GM19025 (cell line): ENCODE measurements at regions not wholly inside any gene's neighbourhood (a gene's known extent, or its start where the extent isn't known, plus 50 kb on each side); places are given as distances from the start of the nearest gene placed in this dataset.
"Not testable (repeated sequence)": the region's sequence is repeated elsewhere in the genome, so short reads cannot be mapped to it uniquely, and the experiment has no call there.

Source experiments
- ATAC-seq: cut with Tn5 transposase; IDR thresholded peaks from one replicate; pipeline ENCODE4 v1.9.1; 2021; ENCODE audit warnings: mild to moderate bottlenecking, low read depth, moderate library complexity; ENCODE audit not compliant: unreplicated experiment

DNA sequence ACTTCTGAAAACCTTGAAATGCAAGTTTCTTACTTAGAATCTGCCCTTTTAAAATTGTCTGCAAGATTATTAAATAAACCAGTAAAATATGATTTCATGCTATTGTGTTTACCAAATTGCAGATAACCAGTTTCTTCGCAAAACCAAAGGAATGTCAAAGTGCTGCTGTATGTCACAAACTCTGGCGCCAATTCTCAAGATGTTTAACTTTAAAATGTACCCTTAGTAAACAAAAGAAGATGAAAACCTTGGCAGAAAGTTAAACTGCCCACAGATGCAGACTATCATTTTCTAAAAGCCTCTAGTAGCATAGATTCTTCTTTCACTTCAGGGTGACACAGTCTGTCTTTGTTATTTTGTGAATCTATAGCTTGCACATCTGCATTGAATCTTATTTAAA is 189.2 kb downstream of the SLITRK6 start:
- ATAC-seq, result no peak

DNA sequence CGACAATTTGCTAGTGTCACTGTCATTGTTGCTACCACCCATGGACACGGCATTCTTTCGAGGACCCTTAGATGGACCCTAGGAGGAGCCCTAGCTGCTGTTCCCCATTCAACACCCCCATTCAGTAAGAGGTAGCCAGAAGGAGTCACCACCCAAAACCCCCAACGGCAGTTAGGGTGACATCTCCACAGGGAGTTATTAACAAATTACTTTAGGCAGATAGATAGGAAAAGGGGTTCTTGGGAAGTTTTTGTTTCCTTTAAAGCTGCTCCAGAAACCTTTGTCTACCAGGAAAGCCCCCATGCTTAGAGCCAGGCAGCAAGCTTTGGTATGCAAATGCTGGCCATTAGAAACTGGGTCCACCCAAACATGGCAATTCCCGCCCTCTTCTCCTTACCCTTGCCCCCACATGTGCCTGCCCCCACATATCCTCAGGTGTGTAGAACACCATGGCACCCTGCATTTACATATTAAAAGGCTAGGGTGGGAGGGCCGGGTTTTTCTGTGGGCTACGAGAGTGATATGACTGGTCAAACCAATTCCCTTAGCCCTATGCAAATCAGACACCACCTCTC is 190.9 kb downstream of the SLITRK6 start:
- ATAC-seq, result no peak

DNA sequence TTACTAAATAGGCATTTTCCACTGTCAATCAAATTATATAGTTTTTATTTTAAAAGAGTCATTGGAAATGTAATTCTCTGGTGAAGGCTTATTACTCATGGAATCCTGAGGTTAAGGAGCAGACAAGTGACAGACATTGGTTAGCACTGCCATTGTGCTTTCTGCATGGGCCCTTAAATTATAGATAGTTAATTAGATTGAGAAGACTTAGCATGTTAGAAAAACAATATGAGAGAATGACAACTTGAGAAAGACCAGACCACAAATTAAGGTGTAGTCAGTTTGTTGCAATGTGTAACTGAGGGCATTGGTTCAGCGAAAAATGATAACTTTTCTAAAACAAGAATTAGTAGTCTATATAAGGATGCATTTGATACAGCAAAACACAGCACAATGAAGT is 195.5 kb downstream of the SLITRK6 start:
- no peak for ATAC-seq

DNA sequence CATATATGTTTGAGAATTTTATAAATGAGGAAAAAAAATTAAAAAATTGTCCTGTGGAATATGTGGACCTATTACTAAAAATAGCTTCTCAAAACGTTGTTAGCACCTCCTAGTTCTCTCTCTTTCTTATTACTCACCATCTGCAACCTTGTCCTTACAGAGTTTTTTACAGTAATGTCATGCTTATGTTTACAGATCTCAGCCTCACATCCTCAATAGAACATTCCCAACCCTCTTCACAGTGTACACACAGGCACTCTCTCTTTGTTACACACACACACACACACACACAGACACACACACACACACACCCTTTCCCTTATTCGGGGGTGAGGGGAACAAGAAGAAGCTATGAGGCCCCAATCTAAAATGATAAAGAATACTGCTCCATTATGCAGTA is 197.7 kb downstream of the SLITRK6 start:
- no peak for ATAC-seq

DNA sequence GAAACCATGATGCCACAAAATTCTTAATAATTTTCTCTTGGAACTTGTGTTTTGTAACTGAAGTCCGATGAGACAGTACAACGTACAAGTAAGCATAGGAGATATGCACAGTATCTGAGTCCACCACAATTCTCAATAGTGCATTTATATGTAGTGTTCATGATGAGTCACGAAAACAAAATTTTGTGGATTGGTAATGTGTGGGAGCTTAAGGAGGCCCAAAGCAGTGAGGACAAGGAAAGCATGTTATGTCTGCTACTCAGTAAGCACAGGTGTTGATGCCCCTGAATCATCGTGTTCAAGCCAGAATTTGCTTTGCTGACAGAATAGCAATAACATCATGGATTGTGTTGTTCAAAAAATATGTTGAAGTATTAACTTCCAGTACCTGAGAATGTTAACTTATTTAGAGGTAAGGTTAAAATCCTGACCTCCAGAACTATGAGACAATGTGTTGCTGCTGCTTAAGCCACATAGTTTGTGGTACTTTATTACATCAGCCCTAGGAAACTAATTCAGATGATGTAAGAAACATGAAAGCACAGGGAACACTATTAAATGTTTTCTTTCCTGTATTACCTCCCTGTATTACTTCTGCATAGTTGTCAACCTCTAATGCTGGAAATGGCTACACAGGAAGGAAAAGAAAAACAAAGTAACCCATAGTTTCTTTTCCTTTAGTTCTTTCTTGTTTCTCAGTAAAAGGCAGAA is 201.3 kb downstream of the SLITRK6 start:
- ATAC-seq, result no peak

DNA sequence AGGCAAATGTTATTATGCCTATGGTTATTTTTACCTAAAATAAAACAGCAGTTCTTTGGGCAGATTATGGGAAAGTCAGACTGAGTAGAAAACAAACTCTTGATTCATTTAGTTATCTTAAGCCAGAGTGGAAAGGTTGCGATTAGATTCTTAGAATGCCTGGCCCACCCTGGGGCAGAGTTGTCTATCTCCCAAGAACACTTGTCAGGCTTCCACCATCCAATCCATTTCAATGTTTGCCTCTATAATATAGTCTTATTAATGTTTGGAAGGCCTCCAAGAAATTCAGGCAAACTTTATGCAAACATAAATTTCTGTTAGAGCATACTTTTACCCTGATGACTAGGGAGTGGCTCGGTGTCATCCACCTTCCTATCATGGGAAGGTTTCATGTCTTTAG is 207.0 kb downstream of the SLITRK6 start:
- no peak for ATAC-seq

DNA sequence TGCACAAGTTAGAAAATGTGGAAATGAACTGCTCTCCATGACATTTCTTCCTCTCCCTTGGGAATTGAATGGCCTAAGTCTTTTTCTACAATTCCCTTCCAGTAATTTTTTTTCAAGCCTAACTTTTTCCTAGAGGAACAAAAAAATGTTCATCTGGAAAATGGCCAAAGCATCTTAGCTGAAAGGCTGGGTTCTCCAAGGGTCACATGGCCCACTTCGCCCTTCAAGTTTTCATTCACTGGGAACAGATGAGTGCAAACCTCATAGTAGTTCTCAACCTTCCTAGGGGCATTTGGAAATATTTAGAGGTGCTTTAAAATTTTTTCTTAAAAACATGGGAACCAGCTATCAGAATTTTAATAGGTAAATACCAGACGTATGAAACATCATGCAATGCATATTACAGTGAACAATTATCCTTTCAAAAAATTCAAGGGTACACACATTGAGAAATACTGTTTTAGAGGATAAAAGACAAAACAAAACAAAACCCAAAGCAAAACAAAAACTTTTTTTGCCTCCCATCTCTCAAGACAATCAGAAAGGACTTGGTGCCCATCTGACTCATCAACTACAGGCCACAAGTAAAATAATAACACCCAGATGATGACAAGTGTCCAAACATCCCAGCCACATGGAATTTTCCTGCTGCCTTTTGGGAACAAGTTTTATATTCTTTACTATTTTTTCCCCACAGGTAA is 208.8 kb downstream of the SLITRK6 start:
- ATAC-seq, result no peak

DNA sequence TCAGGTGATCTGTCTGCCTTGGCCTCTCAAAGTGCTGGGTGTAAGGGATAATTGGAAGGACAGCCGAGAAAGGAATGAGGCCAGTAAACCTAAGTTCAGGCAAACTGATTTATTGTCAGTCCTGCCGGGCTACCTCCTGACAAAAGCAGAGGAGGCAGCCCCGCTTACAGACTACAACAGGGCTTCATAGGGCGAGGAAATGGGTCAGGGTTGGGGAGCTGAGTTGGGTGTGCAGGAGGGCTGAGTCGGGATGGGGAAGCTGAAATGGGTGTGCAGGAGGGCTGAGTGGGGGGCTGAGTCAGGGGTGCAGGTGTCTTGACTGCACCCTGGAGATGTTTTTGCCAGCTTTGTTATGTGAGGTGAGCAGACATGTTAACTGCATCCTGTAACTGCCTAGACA is 210.2 kb downstream of the SLITRK6 start:
- ATAC-seq, result no peak

DNA sequence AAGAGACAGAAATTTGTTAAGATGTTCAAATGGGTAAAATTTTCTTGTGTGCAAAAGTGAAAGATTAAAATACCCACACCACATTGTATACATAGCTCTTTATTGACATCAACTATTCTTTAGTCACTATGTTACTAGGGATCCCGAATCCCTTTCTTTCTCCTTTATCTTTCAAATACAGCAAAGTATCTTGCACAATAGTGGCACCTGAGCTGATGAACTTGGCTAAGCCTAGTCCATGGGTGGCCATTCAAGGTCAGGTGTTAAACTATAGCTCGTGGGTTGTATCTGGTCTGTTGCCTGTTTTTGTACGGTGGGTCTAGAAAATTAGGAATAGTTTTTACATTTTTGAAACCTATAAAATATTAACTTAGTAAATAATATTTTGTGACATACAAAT is 210.9 kb downstream of the SLITRK6 start:
- ATAC-seq, result no peak

DNA sequence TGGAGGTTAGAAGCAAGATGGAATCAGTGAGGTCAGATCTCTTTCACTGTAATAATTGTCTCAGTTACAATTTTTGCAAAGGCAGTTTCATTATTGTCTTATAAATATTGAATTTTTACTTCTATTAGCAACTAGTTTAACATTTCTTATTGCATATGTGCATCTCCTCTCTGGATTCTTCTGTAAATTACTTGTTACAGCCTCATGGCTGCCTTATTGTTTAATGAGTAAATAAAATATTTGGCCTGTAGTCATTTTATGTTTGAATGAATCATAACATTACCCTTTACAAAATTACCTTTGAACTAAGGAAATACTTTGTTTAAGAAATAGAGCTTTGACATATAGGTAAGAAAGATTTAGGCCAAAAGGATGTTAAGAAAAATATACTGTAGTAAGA is 212.4 kb downstream of the SLITRK6 start:
- no peak for ATAC-seq

DNA sequence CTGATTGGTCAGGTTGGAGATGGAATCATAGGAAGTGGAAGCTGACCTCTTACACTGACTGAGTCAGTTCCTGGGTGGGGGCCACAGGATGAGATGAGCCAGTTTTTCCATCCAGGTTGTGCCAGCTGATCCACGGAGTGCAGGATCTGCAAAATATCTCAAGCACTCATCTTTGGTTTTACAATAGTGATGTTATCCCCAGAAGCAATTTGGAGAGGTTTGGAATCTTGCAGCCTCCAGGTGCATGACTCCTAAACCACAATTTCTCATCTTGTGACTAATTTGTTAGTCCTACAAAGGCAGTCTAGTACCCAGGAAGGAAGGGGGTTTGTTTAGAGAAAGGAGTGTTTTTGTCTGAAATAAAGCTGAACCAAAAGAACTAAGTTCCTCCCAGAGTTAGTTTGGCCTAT is 212.8 kb downstream of the SLITRK6 start:
- ATAC-seq, result no peak

DNA sequence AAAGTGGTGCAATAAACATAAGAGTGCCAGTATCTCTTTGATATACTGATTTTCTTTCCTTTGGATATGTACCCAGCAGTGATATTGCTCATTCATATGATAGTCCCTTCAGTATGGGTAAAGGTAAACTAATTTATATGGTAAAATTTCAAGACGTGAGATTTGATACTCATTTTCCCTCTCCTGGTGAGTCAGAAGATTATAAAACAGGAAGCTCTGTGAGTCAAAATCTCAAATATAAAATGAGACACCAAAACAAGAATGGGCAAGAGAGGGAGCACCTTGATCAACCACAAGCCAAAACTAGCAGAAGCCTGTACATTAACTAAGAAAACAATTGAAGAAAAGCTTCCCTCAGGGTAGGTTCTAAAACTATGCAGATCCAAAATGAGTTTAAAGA is 216.3 kb downstream of the SLITRK6 start:
- ATAC-seq, result no peak

DNA sequence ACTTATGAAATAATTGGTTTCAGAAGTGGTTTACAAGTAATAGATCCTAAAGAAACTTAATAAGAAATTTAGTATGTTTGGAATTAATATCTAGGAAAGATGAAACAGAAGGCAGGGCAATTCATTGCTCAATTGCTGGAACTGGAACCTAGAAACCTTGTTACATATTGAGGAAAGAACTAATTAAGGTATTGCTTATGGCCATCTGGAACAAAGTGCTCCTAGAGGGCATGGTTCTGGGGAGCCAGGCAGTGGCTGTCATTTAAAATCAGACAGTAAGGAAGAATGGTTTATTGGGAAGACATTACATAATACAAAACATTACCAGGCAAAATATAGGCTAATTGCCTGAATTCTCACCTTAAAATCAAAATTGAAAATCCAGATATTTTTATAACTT is 224.1 kb downstream of the SLITRK6 start:
- ATAC-seq, result no peak

DNA sequence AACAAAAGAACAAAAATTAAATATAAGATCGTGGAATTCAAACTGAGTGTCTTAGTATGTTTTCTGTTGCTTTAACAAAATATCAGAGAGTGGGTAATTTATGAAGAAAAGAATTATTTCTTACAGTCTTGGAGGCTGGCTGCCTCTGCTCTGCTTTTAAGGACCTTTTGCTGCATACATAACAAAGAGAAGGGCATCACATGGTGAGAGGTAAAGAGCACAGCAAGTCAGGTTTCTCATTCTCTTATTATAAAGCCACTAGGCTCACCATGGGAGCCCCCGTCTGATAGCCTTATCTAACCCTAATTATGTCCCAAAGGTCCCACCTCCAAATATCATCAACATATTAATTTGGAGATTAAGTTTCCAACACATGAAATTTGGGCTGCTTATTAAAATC is 231.3 kb downstream of the SLITRK6 start:
- ATAC-seq, result no peak

DNA sequence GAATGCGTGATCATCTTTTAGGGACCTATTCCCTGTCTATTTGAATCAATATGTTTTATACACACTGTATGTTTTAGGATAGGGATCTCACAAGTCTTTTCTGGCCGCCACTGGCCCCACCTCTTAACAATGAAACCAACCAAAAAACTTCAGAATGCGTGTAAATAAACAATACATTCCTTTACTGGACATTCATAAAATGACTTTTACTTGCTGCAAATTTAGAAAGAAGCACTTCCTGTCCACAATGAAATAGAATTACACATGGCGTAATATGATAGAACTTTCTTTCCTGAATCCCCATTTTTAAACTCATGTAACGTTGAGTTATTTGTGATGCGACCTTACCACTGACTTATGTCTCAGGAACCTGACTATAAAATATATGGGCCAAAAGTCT is 233.6 kb downstream of the SLITRK6 start:
- no peak for ATAC-seq

DNA sequence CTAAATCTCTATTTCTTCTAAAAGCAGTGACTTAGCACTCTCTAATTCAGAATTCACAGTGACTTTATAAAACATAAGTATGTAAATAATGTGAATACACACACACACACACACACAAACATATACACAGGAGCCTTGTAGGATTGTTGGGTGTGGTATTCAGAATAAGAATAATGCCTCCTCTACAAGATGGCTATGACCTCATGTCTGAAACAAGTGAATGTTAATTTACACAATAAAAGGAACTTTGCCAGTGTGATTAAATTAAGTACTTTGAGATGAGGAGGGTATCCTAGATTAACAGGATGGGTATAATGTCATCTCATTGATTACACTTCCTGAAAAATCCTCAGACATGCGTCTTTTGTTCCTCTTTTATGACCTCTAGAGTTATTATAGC is 234.6 kb downstream of the SLITRK6 start:
- ATAC-seq, result no peak

DNA sequence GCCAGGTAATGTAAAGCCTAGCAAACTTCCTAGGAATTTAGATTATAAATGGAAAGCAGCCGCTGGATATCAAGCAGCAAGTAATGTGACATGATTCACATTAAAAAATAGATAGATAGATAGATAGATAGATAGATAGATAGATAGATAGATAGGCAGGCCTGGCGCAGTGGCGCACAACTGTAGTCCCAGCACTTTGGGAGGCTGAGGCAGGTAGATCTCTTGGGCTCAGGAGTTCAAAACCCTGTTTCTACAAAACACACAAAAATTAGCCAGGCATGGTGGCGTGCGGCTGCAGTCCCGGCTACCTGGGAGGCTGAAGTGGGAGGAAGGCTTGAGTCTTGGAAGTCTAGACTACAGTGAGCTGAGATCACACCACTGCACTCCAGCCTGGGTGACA is 236.9 kb downstream of the SLITRK6 start:
- no peak for ATAC-seq

DNA sequence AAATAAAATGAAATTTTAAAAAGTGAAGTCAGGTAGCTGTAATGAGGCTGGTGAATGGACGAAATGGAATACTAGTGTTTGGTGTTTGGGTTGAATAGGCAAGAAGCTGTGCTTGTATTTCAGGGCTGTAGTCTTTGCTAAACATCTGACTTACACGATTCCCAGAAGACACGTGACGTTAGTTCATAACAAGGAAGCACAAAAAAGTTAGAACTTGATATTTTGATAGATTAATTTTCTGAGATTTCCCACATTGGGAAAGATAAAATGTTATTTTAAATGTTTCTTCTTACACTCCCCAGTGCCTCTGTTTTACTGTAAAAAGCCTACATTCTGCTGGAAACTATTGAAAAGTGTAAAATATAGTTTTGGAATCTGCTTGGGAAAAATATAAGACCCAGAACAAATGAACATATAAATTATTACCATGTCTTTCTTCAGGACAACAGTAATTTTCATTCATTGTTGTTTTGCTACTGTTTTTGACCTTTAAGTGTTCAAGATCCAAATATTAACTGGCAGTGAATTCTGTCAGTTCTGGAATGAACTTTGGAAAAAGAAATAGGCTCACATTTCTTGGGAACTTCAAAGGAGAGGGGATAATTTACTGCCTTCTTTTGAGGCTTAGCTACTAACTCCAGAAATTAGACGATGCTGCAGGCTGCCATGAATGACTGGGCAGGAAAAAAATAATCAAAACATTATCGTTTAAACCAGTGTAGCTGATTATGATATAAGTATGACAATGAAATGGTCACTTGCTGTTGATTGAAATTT is 241.3 kb downstream of the SLITRK6 start:
- no peak for ATAC-seq

DNA sequence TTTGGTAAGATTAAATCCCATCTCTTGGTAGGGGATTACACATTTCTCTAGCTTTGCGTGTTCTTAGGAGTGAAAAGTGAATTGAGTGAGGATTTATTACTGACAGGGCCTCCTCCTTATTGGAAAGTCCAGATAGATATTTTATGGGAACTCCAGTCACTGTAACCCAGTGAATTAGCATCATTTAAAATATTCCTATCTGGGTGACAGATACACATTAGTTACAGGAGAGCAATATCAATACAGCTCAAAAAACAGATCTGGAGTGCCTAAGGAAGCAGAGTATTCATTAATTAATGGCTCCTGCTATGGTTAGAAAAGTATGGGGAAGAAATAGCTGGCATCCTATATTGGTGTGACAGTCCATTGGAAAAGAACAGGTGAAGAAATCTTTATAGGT is 248.2 kb downstream of the SLITRK6 start:
- no peak for ATAC-seq

DNA sequence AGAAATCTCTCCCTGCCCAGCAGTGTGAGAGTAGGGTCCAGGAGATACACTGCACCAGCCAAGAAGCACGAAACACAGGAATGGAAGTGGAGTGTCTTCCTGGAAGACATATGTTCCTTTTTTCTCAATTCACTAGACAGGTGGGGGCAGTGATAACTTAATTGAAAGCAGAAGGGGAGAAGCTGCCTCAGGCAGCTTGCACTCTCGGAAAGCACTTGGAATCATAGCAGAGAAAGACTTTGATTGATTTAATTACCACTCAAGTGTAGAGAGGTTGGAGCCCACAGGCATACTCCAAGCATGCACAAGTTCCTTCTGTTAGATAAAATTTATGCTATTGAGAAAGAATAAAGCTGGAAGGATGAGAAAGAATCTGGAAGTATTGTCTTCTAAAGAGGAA is 249.4 kb downstream of the SLITRK6 start:
- no peak for ATAC-seq

DNA sequence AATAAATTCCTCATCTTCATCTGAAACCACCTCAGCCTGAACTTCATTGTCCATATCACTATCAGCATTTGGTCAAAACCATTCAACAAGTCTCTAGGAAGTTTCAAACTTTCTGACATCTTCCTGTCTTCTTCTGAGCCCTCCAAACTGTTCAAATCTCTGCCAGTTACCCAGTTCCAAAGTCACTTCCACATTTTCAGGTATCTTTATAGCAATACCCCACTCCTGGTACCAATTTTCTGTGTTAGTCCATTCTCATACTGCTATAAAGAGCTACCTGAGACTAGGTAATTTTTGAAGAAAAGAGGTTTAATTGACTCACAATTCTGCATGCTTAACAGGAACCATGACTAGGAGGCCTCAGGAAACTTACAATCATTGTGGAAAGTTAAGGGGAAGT is 250.4 kb downstream of the SLITRK6 start:
- ATAC-seq, result not testable (repeated sequence)
